ENCODE measurements at regions not wholly inside any gene's neighbourhood (a gene's known extent, or its start where the extent isn't known, plus 50 kb on each side); places are given as distances from the start of the nearest gene placed in this dataset.

- TF ChIP-seq CTCF (IDR thresholded peaks at IDR 0.05): no peak
- TF ChIP-seq POLR2A (IDR thresholded peaks at IDR 0.05): no peak
Observed at GRCh38 chr1:102318104-102318806, 321.5 kb upstream of the OLFM3 start.
